GM21367 (cell line): ENCODE measurements at regions not wholly inside any gene's neighbourhood (a gene's known extent, or its start where the extent isn't known, plus 50 kb on each side); places are given as distances from the start of the nearest gene placed in this dataset.

Source experiments
- ATAC-seq: cut with Tn5 transposase; IDR thresholded peaks from one replicate; pipeline ENCODE4 v1.9.1; 2021; ENCODE audit not compliant: unreplicated experiment

DNA sequence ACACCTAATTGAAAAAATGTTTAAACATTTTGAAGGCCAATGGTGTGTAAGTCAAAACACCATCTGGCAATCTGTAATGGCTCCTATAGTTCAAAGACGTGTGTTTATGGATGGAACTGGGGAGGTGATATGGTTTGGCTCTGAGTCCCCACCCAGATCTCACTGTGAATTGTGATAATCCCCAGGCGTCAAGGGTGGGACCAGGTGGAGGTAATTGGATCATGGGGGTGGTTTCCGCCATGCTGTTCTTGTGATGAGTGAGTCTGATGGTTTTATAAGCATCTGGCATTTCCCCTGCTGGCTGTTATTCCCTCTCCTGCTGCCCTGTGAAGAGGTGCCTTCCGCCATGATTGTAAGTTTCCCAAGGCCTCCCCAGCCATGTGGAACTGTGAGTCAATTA, 52.2 kb downstream of the ADRA2C start:
- ATAC-seq, result no peak

DNA sequence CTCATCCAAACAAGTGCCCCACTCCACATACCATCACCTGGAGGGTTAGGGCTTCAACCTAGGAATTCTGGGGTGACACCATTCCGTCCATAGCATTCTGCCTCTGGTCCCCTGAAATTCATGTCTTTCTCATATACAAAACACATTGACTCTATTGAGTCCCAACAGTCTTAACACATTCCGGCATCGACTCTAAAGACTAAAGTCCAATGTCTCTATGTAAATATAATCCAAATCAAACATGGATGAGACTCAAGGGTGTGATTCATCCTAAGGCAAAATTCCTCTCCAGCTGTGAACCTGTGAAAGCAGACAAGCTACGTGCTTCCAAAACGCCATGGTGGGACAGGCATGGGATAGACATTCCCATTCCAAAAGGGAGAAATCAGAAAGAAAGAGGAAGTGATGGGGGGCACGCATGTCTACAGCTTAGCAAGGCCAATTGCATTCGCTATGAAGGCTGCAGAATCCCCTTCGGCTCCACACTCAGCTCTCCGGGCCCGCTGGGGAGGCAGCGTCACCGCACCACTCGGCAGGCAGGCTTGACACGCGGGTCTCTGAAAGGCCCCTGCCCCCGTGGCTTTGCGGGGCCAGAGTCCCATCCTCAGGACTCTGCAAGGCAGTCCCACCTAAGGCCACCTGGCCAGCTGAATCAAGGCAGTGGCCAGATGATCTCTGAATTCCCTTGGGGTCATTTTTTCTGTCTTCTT, 53.2 kb downstream of the ADRA2C start:
- ATAC-seq, result no peak

DNA sequence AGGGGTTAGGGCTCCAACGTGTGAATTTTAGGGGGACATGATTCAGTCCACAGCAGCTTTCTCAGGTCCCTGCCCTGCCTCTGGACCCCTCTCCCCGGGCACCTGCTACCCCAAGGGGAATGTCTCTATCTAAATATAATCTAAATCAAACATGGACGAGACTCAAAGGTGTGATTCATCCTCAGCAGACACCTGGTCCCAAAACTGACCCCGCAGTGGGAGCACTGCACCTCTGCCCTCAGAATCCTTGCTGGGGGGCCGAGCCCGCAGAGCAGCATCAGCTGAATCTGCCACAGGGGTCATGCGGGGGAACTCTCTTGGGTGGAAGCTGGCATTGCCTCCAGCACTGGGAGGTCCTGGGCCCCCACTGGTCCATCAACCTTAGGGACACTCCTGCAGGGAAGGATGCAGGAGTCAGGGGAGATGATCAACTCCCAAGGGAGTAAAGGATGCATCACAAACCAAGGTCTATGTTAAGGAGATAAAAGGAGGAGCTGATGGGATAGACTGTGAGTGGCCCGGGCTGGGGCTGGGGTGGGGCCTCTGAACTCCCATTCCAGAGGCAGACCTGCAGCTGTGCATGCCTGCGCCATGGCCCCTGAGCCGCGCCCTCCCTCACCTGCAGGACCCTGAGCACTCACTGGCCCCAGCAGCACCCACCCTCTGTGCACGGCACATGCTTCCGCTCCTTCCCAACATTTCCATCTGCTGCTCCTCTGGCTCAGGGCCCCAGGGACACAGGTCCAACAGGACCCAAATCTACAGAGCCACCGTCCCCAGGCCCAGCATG, 54.0 kb downstream of the ADRA2C start:
- no peak for ATAC-seq

DNA sequence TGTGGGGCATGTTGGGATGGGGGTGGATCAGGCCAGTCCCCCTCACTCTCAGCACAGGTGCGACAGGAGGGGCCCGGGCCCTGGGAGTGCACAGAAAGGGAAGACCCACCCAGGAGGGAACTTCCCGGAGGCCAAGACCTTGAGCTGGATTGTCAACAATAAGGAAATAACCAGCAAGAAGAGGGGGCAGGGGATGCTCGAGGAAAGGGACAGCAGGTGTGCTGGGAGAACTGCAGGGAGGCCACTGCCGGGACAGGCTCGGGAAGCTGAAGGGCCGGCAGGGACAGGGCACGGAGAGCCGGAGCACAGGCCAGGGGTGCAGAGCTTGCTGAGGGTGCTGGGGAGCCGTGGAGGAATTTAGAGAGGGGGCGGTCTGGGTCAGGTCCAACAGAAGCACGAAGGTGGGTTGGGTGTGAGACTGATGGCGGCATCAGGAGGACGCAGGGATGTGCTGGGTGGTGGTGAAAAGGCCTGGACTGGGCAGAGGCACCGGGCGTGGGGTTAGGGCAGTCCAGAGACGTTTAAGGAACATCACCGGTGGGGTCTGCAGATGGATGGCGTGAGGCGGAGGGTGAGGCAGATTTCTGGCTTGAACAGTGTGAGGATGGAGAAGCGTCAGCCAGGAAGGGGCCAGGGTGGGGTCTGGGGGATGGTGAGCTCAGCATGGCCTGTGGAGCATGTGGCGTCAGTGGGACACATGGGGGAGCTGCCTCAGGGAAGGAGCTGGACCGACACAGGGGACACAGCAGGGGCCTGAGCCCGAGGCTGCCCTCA, 54.8 kb downstream of the ADRA2C start:
- ATAC-seq, result no peak

DNA sequence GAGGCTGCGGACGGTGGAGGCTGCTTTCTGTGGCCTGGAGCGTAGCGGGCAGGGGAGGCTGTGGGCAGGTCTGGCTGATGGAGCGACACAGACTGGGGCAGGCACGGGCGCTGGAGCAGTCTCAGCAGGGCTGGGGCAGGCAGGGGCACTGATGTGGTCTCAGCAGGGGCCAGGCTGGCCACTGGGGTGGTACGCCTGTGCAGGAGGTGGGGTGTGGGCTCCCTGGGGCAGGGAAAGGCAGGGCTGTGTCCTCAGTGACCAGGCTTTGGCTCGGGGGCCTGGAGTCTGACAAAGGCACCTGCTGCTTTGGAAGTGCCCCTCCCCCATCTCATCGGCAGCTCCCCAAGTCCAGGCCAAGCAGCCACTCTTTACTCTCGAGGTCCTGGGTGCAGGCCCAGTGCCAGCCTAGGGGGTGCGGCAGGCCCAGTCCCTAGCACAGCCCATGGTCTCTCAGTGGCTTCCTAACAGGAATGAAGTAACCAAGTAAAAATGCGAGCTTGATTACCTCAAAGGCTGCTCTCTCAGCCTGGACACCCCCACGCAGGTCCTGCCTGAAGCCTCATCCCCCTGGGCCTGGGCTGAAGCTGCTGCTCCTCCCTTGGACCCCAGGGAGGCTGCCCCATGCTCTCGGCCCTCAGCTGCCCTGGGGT, 55.5 kb downstream of the ADRA2C start:
- no peak for ATAC-seq

DNA sequence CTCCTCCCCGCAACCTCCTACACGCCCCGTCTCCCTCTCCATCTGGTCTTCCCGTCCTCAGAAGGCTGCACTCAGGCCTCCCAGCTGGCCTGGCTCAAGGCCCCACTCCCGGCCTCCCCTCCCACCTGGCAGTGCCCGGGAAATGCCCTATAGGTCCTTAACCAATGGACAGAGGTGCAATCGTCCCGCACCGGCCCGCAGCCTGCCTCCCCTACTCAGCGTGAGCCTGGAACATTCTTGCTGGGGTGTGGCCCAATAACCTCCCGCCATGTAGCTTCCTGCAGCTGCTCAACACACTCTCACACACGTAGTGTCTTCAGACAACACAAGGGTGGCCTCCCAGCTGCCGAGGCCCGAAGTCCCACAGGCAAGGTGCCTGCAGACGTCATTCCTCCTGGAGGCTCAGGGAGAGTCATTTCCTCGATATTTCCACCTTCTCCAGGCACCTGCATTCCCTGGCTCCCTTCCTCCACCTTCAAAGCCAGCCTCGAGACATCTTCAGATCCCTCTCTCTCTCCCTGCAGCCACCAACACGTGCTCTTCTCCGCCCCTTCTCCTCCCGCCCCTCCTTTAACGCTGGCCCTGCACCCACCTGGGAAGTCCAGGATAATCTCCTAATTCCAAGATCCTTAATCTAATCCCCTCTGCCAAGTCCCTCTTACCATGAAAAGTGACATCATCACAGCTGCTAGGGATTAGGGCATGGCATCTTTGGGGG, 56.2 kb downstream of the ADRA2C start:
- no peak for ATAC-seq

DNA sequence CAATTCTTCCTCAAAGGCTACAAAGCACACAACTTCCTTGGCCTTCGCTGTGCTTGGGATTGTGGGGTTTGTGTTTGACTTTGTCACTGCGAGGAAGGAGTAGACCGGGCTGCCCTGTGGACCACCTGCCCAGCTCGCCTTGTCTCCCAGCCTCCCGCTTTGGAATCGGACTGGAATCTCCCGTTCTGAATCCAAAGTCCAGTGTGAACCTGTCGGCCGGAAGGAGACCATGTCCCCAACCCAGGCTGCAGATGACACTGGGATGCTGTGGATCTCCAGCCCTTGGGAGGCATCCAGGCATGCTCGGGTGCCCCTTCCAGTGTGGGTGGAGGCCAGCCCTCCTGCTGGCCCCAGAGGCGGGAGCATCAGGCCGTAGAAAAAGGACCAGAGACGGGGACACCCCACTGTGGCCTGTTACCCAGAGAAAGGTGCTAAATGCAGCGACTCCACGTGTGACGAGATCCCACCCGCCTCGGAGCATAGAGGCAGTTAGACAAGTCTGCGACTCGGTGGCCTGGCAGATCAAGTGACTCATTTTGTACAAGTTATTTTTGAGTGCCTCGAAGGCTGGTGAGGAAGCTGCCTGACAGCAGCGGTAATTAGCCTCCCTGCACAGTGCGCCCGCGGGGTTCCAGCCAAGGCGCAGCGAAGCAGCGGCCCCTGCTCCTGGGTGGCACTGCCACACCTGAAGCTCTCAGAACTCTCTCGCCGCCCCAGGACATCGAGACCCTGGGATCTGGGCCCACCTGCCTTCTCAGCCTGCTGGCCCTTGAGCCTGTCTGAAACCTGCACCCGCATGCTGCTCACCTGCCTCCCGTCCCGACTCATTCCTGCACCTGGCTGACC, 57.5 kb downstream of the ADRA2C start:
- ATAC-seq, result no peak

DNA sequence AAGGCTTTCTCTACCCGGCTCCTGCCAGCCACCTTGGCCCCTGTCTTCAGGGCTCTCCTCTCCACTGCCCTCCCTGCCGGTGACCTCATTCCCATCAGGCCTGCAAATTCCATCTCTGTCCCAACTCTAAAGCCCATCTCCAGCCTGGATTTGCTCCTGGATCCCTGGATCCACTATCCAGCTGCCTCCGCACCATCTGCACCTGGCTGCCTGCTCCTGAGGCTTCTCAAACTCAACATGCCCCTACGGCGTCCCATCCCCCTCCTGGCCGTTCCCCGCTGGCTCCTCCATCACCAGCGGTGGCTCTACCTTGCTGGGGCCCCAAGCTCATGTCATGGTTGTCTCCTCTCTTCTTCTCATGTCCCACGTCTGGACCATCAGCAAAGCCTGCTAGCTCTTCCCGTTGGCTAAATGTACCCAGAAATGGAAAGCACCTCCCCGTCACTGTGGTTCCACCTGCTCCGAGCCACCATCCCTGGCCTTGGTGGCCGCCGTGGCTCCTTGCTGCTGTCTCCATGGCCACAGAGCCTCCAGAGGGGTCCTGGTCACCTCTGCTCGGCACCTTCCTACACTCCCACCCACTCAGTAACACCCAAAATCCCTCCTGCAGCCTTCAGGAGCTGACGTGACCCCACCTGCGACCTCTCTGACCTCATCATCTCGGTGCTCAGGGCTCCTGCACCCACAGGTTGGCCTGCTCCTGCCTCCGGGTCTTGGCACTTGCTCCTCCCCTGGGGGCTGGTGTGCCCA, 58.5 kb downstream of the ADRA2C start:
- no peak for ATAC-seq

DNA sequence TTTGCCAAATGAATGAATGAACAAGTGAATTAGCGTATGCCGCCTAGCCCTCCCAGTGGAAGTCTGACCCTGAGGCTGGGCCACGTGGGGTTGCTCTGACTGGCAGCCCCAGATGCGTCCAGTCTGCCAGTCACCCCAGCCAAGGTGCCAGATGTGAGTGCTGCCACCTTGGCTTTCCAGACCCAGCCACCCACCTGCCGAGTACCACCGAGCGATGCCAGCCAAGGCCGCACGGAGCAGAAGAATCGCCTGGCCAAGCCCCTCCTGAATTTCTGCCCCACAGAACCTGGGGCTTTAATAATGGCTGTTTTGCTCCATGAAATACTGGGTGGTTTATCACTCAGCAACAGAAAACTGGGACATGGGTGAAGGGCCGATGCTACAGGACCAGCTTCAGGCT, 59.3 kb downstream of the ADRA2C start:
- no peak for ATAC-seq

DNA sequence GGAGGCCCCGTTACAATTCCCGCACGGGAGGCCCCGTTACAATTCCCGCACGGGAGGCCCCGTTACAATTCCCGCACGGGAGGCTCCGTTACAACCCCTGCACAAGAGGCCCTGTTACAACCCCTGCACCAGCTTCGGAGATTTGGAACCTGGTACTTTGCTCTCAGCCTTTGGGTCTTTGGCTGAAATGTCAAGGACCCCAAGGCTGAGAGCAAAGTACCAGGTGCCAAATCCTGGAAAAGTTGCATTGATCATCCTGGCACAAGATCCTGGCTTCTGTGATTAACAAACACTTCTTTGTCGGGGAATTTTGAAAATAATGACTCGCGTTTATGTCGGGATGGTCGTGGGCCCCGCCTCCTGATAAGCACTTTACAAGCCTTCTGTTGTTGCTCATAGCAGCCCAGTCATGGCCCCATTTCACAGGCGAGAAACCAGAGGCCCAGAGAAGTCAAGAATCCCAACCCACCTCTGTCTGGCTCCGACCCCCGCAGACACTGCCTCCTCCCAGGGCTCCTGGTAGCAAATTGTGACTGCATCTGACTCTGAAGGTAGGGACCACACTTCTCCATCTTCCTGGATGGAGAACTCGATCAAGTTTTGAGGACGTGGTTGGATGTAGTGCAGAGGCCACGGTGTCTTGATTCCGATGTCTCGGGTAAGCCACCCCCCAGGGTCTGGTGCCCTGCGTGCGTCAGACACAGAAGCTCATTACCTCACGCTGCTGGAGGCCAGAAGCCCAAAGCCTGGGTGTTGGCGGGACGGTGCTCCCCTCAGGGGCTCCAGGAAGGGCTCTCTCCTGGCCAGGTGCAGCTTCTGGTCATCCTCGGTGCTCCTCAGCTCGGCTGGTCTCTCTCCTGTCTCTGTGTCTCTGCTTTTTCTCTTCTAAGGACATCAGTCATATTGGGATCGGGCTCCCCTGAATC, 60.3 kb downstream of the ADRA2C start:
- no peak for ATAC-seq

DNA sequence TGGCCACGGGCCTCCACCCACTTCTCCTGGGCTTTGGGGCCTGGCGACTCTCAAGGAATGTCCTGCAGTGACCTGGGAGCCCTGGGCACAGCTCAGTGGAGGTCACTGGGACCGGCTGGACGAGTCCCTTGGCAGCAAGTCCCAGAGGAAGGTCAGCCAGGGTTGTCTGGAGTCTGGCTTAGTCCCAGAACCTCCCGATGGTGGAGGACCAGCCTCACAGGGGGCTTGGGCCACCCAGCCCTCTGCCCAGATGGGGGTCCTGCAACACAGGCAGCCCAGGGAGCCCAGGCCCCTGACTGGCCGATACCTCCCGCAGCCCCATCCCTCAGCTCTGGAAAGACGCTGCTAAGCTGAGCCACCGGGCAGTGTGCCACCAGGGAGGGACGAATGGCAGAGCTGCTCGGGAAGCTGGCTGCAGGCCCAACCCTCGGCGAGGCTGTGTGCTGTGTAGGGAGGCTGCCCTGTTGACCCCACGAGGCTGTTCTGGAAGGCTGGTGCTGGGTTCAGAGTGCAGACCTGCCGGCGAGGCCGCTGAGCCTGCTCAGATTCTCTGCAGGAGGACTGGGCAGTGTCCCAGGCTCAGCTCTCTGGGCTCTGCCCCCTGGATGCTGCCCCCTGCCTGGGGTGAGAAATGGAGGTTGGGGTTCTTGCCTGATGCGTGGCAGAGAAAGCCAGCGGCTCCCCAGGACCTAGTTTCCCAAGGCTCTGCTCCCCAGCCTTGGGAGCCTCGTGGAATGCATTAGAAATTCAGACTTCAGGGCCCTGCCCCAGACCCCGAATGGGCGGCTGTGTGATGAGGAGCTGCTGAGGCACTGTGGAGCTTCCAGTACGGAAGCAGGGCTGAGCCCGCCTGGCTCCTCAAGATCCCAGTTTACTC, 61.7 kb downstream of the ADRA2C start:
- no peak for ATAC-seq

DNA sequence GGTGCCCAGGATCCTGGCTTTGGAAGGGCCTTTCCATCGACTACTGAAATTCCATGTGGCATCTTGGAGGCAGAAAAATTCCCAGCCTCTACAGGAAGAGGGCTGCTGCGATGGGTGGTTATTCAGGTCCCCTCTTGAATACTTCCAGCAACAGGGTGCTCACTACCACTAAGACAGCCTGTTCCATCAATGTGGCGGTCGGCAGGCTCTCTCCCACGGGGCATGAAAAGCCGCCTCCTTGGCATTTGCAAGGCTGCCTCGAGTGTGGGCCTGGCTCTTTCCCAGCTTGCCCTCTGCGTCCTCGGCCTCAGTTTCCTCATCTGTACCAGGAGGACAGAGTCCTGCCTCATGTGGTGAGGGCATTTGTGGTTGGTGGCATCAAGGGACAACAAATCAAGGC, 62.4 kb downstream of the ADRA2C start:
- no peak for ATAC-seq

DNA sequence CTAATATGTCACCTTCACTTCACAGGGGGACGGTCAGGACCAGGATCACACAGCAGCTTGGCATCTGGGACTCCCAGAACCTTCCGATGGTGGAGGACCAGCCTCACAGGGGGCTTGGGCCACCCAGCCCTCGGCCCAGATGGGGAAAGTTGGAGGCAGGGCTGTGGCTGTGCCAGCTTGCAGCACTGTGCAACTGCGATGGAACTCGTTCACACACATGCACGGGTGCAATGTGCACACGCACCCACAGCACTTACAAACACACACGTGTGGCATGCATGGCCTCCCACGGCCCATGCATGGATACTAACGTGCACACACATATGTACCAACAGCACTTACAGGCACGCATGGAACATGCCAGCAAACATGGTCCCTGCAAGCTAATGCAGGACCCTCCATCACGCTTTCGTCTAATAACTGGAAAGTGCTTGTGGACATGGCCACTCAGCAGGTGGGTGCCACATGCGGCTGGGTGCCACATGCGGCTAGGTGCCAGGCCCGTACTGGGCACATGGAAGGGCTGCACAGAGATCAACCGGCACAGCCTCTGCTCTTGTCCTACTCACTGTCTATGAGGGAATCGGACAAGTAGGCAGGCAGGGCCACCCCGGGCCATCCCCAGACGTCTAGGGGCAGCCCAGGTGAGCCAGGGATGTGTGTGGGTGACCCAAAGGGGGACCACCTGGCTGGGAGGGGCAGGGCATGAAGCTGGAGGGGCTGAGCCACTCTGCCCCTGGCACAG, 63.2 kb downstream of the ADRA2C start:
- ATAC-seq, result no peak

DNA sequence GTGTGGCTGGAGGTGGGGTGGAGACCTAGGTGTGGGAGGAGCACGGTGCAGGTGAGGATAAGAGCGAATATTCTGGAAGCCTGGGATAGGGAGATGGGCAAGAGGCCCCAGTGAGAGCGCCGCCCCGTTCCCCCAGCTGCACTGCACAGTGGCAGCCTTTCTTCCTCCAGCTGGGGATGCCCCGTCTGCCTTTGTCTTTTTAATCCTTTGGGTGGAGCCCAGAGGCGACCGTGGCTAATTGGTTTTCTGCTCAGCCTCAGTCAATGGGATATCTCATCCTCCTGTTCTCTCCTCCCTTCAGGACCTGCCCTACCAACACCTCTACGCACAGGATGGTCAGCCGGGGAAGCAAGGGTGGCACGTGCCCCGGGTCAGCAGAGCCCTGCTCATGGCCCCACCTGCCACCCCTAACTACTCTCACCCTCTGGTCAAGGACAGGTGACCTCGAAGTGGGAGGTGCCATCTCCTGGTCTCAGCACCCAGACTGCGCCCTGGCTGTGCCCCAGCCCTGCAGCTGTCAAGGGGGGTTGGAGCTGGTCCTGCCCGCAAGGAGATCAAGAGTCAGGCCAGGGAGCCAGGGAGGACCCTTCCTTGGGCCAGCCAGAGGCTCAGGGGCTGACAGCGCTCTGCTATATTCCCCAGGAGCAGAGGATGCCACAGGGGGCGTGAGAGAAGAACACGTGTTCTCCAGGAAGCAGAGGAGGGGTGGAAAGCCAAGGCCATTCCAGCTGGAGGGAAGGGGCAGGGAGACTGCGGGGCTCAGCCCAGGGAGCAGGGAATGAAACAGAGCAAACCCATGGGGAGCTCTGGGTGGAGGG, 64.0 kb downstream of the ADRA2C start:
- no peak for ATAC-seq

DNA sequence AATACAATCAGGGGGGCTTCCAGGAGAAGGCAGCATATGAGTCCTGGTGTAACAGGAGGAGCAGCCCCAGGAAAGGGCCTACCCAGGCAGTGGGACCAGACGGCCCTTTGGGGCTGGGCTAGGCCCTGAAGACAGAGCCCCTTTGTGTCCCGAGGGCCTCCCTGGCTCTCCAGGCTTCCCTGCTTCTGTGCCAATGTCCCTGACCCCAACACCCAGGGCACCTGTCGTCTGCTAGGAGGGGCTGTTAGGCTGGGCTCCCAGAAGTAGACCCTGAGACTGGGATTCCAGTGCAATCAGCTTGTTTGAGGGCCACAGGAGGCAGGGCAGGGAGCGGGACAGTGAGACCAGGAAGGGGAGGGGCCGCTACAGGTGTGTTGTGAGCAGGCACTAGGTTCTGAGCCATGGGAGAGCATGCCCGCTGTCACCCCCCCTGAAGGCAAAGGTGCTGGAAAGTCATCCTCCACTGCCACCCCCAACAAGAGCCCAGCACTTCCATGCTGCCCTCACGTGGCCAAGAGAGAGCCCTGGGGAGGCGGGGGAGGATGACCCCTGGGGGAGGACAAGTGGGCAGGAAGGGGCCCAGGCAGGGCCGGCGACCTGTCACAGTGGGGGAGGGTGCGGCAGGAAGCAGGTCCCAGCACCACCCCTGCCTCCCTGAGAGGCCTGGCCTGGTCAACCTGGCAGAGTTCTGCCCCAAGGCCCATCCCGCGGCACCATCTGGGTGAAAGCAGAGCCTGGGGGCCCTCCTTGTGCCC, 64.8 kb downstream of the ADRA2C start:
- no peak for ATAC-seq
